Bronchial epithelial cell (primary cell): ENCODE measurements at regions not wholly inside any gene's neighbourhood (a gene's known extent, or its start where the extent isn't known, plus 50 kb on each side); places are given as distances from the start of the nearest gene placed in this dataset.

Source experiments
- DNase-seq: peaks from one replicate; pipeline ENCODE4 v3.0.0-alpha.2; 2010; ENCODE audit warnings: low read depth
- FAIRE-seq: peaks from 2 replicates; lab custom pipeline; 2011; peaks lifted over from hg19 to GRCh38; lab: Jason Lieb, UNC
- H3K27me3 ChIP-seq: 2 replicates; pipeline ENCODE4 v1.5.1; 2011; ENCODE audit warnings: low read length; ENCODE audit not compliant: control insufficient read depth, insufficient read depth
- H3K36me3 ChIP-seq: 2 replicates; pipeline ENCODE4 v1.5.1; 2011; ENCODE audit warnings: low read length; ENCODE audit not compliant: control insufficient read depth, insufficient read depth
- H3K4me3 ChIP-seq: 2 replicates; pipeline ENCODE4 v1.5.1; 2011; ENCODE audit warnings: mild to moderate bottlenecking, low read depth, low read length, control low read depth
- CTCF ChIP-seq: IDR thresholded peaks from 2 replicates; pipeline ENCODE4 v1.5.1; 2011; ENCODE audit warnings: mild to moderate bottlenecking, moderate library complexity, low read length, control low read depth, inconsistent platforms; ENCODE audit not compliant: insufficient read depth, severe bottlenecking

- H3K4me3 ChIP-seq = no peak overlapping the region
- TF ChIP-seq CTCF = no peak
- DNase-seq (no peak), FAIRE-seq (peak; percentile 18)
- no peaks in the 10 kb centered on the region for H3K27me3 ChIP-seq
- H3K36me3 ChIP-seq = no peaks in the 10 kb centered on the region
Measured at GRCh38 chr2:201973305-201973928, 60.2 kb upstream of the FZD7 start.

GRCh38 chr2:201974171-201975100 lies 59.2 kb upstream of the FZD7 start:
- H3K36me3 ChIP-seq = no peaks in the 10 kb centered on the region
- no peaks in the 10 kb centered on the region for H3K27me3 ChIP-seq
- no peak for TF ChIP-seq CTCF
- no peak overlapping the region for H3K4me3 ChIP-seq
- no peak for DNase-seq
- FAIRE-seq = no peak

GRCh38 chr2:201975434-201975833 lies 58.2 kb upstream of the FZD7 start:
- TF ChIP-seq CTCF = no peak
- H3K27me3 ChIP-seq = no peaks in the 10 kb centered on the region
- DNase-seq (no peak), FAIRE-seq (no peak)
- no peak overlapping the region for H3K4me3 ChIP-seq
- H3K36me3 ChIP-seq = no peaks in the 10 kb centered on the region

GRCh38 chr2:201975964-201976612 lies 57.6 kb upstream of the FZD7 start:
- no peak for TF ChIP-seq CTCF
- DNase-seq (no peak), FAIRE-seq (no peak)
- Histone ChIP-seq H3K4me3 (no peak overlapping the region), H3K36me3 (no peaks in the 10 kb centered on the region), H3K27me3 (no peaks in the 10 kb centered on the region)

- no peak for TF ChIP-seq CTCF
- no peaks in the 10 kb centered on the region for H3K27me3 ChIP-seq
- peak; percentile 29 for DNase-seq
- FAIRE-seq = no peak
- H3K4me3 ChIP-seq = no peak overlapping the region
- no peaks in the 10 kb centered on the region for H3K36me3 ChIP-seq
Measured at GRCh38 chr2:201977651-201978050, 56.0 kb upstream of the FZD7 start.
